ENCODE measurements at regions not wholly inside any gene's neighbourhood (a gene's known extent, or its start where the extent isn't known, plus 50 kb on each side); places are given as distances from the start of the nearest gene placed in this dataset.

GRCh38 chr16:65524997-65525396, 403.1 kb upstream of the CDH11 start:
- no peak for DNase-seq

DNA sequence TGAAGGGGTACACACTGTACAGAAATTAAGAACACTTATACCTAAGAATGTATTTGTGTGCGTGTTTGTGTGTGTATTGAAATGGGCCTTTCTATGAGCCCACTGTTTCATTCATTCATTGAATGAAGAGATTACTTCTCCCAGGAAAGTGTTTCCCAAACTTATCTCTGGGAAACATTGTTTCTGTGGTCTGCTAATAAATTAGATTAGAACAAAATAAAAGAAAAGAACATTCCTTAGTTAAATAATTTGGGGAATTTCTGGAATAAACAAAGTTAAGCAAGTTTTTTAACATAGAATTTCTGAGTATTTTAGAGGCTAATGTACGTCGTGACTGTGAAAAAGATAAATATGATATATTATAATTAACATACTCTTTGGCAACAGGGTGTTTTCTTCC, 402.4 kb upstream of the CDH11 start:
- DNase-seq: no peak

- no peak for DNase-seq
These were observed 401.6 kb upstream of the CDH11 start for GRCh38 chr16:65523283-65523944.

DNA sequence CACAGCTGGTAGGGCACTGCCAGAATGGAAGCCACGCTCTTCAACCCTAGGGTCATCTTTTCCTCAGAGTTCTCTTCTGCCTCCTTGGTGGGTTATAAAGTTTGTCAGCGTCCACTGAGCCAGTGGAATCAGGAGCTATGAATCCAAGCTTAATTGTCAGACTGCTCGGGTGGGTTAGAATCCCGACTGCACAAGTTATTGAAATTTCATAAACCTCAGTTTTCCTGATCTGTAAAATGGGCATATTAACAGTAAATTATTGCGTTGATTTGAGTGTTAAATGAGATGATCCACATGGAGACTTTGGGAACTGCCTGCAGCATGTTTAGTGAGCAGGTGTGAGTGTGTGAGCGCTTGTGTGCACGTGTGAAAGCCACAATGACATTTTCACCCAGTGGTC, 400.5 kb upstream of the CDH11 start:
- no peak for DNase-seq

- DNase-seq: no peak
These were observed 399.9 kb upstream of the CDH11 start for GRCh38 chr16:65521633-65522328.

GRCh38 chr16:65519402-65519801, 397.5 kb upstream of the CDH11 start:
- no peak for DNase-seq

- no peak for DNase-seq
These were observed 393.3 kb upstream of the CDH11 start for GRCh38 chr16:65515193-65515592.

DNA sequence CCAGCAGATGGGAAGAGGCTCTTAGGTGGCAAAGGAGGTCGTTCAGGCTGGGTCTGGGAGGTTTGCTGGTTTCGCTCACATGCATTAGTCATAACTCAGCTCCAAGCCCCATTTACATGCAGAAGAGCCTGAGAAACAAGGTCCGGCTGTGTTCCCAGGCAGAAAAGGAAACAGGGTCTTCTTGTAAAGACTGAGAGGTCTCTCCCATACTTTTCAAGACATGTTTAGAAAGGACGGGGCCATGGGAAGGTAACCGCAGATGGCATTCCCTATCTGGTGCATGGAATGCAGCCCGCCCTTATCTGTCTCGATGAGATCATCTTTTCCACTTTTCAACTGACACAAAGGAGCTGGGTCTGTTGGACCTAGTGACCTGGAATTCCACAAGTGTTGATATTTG, 389.0 kb upstream of the CDH11 start:
- DNase-seq: no peak

DNA sequence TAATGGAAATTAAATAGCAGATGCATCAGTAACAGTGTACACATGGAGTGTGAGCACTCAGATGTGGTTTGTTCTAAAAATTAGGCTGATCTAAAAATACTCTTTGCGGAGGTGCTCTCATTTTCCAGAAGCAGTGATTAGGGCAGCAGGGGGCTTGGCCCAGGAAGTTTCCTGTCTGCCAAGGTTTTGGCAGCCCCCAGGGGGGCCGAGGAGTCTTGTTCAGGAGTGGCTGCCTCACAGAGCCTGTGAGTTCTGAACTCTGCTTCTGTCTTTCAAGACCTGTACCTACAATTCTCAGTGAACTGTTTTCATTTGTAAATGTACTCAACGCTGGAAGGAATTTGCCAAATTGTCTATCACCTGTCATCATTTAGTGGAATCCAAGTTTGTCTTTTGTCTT, 388.4 kb upstream of the CDH11 start:
- DNase-seq: no peak

GRCh38 chr16:65509172-65509571, 387.3 kb upstream of the CDH11 start:
- DNase-seq: no peak

DNA sequence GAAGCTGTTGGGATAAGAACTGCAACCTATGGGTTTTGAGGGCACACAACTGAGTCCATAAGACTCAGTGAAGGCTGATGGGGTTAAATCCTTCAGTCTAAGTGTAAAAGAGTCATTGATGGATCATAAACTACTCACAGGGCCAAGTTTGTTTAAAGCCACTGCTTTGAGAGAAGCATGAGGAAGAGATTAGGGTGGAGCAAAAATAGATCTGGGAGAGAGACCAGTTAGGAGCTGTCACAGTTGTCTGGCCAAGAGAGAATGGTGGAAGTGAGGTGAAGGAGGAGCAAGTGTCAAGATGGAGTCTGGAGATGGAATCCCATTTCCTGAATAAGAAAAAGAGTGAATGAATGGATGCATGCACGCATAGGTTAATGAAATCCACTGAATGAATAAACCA, 379.1 kb upstream of the CDH11 start:
- no peak for DNase-seq

GRCh38 chr16:65500007-65500406, 378.1 kb upstream of the CDH11 start:
- DNase-seq: no peak

- no peak for DNase-seq
These were observed 377.7 kb upstream of the CDH11 start for GRCh38 chr16:65499566-65499965.

DNA sequence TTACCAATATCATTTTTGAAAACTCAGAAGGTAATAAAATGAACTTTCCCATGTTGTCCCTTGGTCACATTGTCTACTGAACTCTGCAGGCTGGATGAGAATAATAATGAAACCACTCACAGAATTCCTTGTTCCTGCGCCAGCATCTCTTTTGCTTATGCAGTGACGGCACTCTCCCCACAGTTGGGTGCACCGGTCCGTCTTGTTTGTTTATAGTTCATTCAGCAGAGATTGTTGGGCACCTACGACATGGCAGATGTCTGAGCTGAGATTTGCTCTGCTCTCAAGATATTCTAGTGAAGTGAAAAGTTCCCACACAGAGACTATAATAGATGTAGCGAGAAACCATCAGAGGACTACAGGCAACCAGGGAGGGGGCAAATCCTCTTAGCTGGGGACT, 375.7 kb upstream of the CDH11 start:
- DNase-seq: no peak

GRCh38 chr16:65495106-65495505, 373.2 kb upstream of the CDH11 start:
- DNase-seq: no peak

DNA sequence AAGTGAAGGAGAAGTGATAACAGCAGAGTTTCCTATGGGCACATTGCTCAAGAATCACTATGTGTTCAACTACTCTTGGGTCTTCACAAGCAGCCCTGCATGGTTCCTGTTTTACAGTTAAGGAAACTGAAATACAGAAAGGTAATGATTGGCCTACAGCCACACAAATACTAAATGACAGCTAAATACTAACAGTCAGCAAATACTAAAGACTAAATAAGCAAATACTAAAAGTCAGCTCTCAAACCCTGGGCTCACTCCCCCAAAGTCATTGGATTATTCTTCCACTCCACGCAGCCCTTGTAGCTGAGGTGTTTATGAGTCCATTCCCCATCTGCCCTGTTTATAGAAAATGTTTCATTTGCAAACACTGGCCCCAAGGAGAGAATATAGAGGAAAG, 372.7 kb upstream of the CDH11 start:
- DNase-seq: no peak

DNA sequence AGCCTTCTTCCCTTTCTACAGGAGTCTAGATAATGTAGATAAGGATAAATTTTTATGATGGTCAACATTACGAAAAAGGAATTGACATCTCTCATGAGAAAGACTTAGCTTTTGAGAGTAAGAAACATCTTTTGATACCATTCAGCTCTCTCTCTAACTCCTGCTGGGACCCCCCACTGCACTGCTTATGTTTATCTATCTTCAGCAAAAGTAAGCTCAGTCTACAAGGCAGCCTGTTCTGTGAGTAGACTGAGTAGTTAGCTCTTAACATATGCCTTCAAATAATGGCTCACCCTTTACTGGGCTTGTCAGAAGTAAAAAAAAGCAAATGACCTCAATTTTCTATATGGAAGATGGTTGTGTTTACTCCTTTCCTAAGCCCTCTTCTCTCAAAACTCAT, 372.2 kb upstream of the CDH11 start:
- DNase-seq: no peak

GRCh38 chr16:65490286-65490685, 368.4 kb upstream of the CDH11 start:
- DNase-seq: no peak

DNA sequence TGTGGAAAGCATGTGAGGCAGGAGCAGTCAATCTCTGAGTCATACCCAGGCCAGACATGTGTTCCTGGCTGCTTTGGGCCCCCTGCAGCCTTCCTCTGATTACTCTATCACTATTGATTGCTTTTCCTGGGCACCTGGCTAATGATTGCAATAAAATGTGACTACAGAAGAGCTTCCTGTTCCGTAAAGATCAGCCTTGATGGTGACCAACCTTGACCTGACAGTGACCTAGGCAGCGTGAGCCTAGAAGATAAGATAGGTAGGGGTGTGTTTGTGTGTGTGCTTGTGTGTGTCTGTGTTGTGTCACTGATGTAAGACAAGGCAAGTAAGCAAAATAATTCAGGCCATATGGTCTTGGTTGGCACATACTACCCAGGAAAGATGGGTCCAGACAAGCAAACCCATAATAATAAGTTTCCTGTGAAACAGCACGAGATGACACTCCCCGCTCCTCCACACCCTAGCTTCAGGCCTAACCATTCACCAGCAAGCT, 367.7 kb upstream of the CDH11 start:
- DNase-seq: no peak

GRCh38 chr16:65487231-65487630, 365.4 kb upstream of the CDH11 start:
- DNase-seq: no peak

DNA sequence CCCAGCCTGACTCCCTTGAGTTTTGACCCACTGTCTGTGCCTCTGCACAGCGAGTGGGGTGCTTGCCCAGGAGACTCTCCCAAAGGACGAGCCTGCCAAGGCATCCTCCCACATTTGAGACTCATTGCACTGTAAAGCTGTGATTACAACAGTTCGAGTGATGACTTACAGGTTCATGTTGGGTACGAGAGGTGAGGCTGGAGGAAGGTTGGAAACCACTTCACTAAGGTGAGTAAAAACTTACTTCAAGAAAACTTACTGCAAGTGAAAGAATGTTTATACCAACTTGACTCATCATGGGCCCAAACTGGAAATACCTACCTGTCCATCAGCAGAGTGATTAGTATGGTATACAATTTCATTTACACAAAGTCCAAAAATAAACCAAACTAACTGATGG, 360.1 kb upstream of the CDH11 start:
- no peak for DNase-seq

GRCh38 chr16:65480281-65481091, 358.6 kb upstream of the CDH11 start:
- DNase-seq: no peak

DNA sequence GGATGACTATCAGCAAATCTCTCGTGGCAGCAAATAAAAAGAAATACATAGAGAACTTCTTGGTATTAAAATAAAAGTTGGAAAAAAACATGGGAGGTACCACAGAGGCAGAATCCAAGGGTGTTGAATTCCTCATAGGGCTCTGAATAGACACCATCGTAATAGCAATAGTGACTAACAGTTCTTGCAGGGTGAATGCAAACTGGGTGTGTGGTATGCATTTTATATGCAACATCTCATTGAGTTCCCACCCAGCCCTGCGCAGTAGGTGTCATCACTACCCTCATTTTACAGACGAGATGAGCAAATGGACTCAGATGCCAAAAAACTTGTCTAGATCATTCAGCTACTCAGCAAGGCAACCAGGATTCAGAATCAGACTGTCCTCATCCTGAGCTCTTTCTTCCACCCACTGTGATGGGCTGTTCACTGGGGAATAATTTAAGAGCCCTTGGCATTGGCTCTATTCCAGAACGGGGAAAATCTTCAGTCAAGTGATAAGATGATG, 354.6 kb upstream of the CDH11 start:
- no peak for DNase-seq

- DNase-seq: no peak
These were observed 351.8 kb upstream of the CDH11 start for GRCh38 chr16:65473699-65474098.
